ENCODE measurements at regions not wholly inside any gene's neighbourhood (a gene's known extent, or its start where the extent isn't known, plus 50 kb on each side); places are given as distances from the start of the nearest gene placed in this dataset.
A peak's percentile ranks its signal among the peaks of the same experiment; 100 is the strongest.

DNA sequence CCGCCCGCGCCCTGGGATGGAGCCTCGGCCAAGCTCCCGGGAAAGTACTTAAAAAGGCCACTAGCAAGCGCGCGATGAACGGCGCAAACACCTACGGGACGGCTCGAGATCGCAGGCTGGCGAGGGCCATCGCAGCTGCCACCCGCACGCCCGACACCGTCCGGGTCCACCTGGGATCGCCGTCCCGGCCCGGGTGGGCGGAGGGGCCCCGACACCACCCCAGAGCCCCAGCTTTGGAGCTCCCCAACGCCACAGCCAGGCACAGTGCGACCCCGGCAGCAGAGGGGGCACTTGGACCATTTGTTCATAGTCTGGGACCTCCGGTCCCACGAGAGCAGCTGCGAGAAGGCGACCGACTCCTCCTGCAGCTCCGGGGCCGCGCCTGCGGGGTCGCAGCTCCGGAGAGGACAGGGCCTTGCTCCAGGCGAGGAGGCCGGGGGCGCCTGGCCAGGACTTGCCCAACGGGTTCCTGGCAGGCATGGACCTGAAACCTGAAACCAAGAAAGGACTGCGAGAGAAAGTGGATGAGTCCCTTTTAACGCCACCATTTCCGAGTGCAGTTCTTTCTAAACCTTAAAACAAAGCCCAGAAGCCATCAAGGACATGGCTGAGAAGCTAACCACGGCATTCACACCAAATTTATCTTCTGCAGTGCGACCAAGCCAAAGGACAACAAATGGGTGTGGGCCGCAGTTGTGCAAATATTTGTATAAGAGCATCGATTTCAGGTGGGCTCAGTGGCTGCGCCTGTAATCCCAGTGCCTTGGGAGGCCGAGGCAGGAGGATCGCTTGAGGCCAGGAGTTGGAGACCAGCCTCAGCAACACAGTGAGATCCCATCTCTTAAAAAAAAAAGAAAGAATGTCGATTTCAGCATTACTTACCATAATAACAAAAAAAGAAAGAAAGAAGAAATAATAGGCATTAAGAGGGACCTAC is 54.0 kb upstream of the IMP4 start:
- no peak overlapping the region for H2BK5ac ChIP-seq (ENCODE audit: insufficient read length, low read length)
- H3K27ac Mint-ChIP-seq, result no peak overlapping the region
- no peak overlapping the region for H3K56ac ChIP-seq (ENCODE audit: insufficient read length, low read depth, low read length)
- no peak overlapping the region for H3K9ac ChIP-seq (ENCODE audit: extremely low read depth, insufficient read length, low read length)
- no peak overlapping the region for H2AK5ac ChIP-seq (ENCODE audit: insufficient read length, low read length)
- H2BK12ac ChIP-seq (ENCODE audit: insufficient read length, low read depth, low read length), result no peak overlapping the region
- H3K18ac ChIP-seq (ENCODE audit: insufficient read length, low read depth, low read length), result no peak overlapping the region
- H3K14ac ChIP-seq (ENCODE audit: insufficient read depth, low read length), result no peak overlapping the region
- no peaks in the 10 kb centered on the region for H3K9me3 ChIP-seq (ENCODE audit: control insufficient read depth, low read depth, low read length)
- no peaks in the 10 kb centered on the region for H4K20me1 ChIP-seq (ENCODE audit: control insufficient read depth, insufficient read depth, insufficient read length)
- H3K23ac ChIP-seq (ENCODE audit: insufficient read length, low read depth, low read length), result no peak overlapping the region
- no peaks in the 10 kb centered on the region for H3K79me2 ChIP-seq (ENCODE audit: insufficient read depth, low read length)
- no peaks in the 10 kb centered on the region for H3K27me3 ChIP-seq (ENCODE audit: insufficient read depth, low read length)
- H2AFZ ChIP-seq (ENCODE audit: low read length), result no peak overlapping the region
- no peaks in the 10 kb centered on the region for H3K23me2 ChIP-seq (ENCODE audit: insufficient read length, low read depth, low read length, poor library complexity, severe bottlenecking)
- H4K91ac ChIP-seq (ENCODE audit: insufficient read length, low read depth, low read length), result no peak overlapping the region
- H2BK120ac ChIP-seq (ENCODE audit: low read depth, low read length, poor library complexity, severe bottlenecking), result no peak overlapping the region
- no peak overlapping the region for H4K5ac ChIP-seq (ENCODE audit: insufficient read length, low read depth, low read length)
- H3T11ph ChIP-seq (ENCODE audit: low read length), result no peak overlapping the region
- H3K4me1 Mint-ChIP-seq, result no peaks in the 10 kb centered on the region
- peak; percentile 91 for DNase-seq
- TF ChIP-seq CTCF (conservative IDR thresholded peaks at IDR 0.05), result peak; percentile 49; the same call in 2 of the 3 replicates
- no CpG with 5 or more reads among the region's 56 CpGs for WGBS (ENCODE audit: extremely low coverage, insufficient read length, low lambda C conversion rate)
- H3K4me3 Mint-ChIP-seq, result no peak overlapping the region
- no peak overlapping the region for H3K27ac ChIP-seq (ENCODE audit: insufficient read length, low read depth, low read length)
- H3K27me3 Mint-ChIP-seq (ENCODE audit: low read depth), result peaks cover 1% of the 10 kb centered on the region; the same call in 1 of the 2 replicates
- H3K4ac ChIP-seq (ENCODE audit: low read depth, low read length), result no peak overlapping the region
- H2BK15ac ChIP-seq (ENCODE audit: low read depth, low read length), result no peak overlapping the region
- H3K9me3 Mint-ChIP-seq, result no peaks in the 10 kb centered on the region
- no peak overlapping the region for H4K8ac ChIP-seq (replicated peaks; ENCODE audit: insufficient read length, low read depth, low read length)
- no peaks in the 10 kb centered on the region for H3K36me3 Mint-ChIP-seq (ENCODE audit: insufficient read depth in 1 of 3, low read depth in 3 of 3)
- peak overlapping the region; percentile 8 for H3K4me2 ChIP-seq (ENCODE audit: insufficient read depth, insufficient read length, low read length)
- no peaks in the 10 kb centered on the region for H3K4me1 ChIP-seq (ENCODE audit: insufficient read depth, low read length)
- H3K79me1 ChIP-seq (ENCODE audit: insufficient read depth, low read depth, low read length, poor library complexity, severe bottlenecking), result no peaks in the 10 kb centered on the region
- no peak overlapping the region for H2BK20ac ChIP-seq (ENCODE audit: low read depth, low read length, poor library complexity, severe bottlenecking)

All from H9 (cell line).